UCSD-AML1 (cell line): ENCODE measurements at regions not wholly inside any gene's neighbourhood (a gene's known extent, or its start where the extent isn't known, plus 50 kb on each side); places are given as distances from the start of the nearest gene placed in this dataset.
A peak's percentile ranks its signal among the peaks of the same experiment; 100 is the strongest.
"Not testable (repeated sequence)": the region's sequence is repeated elsewhere in the genome, so short reads cannot be mapped to it uniquely, and the experiment has no call there.

ENCODE experiments used
- DNase-seq: peaks from one replicate; lab custom pipeline; 2025; ENCODE audit not compliant: unreplicated experiment; lab: John Stamatoyannopoulos, UW

DNA sequence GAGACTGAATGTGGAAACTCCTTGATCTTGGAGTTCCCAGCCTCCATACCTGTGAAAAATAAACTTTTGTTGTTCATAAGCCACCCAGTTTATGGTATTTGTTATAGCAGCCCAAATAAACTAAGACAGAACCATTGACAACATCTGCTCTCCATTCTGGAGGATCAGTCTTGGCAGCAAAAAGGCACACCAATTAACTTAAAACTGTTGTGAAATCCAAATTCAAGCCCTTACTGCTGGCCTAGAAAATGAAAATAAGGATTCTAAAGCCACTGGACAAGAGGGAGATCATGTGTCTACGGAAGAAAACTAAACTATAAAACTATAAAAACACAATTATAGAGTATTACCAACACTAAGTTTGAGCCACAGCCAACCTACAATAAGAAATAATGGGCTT lies 172.1 kb upstream of the RNPC3 start:
- no peak for DNase-seq

DNA sequence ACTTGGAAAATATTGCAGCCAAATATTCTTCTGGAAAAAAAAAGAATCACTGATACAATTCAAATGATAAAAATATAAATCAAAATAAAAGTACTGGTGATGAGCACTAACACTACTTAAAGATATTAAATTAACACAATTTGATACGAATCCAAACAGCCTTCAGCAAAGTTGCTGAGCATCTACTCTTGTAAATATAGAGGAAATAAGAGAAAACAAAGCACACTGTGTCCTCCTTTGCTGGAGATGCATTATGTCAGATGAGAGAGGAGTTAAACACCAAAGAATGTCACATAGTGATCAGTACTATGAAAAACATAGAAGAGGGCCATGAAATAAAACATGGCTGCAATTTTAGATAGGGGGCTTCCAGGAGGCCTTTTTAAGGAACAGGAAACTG lies 177.4 kb upstream of the RNPC3 start:
- DNase-seq: no peak

DNA sequence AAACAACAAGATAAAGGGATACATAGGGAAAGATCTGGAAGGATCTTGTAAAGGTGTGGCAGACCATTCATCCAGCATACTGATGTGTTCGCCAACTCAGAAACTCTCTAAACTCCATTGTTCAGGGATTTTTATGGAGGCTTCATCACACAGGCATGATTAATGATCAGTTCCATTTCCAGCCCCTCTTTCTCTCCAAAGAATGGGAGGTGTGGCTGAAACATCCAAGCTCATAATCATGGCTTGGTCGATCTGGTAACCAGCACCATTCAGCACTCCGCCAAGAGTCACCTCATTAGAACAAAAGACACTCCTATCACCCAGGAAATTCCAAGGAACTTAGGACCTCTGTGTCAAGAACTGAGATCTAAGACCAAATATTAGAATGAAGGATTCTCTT lies 180.6 kb upstream of the RNPC3 start:
- DNase-seq: no peak

DNA sequence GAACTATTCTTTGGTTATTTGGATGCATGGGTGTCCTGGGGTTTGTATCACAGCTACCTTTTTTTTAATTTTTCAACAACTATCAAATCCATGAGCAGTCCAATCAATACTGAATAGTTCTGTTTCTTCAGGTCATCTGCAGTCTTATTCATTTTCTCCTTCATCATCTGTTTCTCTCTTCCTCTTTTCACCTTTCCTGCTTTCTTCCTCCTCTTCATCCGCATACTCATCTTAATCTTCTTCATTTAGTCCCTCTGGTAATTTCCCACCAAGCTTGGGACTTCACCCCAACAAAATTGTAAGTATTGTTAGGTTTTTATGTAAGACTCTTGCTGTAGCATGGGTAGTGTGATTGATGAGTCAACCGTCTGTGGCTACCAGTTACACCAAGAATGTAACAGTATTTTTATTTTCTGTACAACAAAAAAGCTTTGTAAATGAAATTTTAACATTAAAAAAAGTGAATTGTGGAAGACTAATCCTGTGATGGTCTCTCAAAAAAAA lies 184.1 kb upstream of the RNPC3 start:
- no peak for DNase-seq

DNA sequence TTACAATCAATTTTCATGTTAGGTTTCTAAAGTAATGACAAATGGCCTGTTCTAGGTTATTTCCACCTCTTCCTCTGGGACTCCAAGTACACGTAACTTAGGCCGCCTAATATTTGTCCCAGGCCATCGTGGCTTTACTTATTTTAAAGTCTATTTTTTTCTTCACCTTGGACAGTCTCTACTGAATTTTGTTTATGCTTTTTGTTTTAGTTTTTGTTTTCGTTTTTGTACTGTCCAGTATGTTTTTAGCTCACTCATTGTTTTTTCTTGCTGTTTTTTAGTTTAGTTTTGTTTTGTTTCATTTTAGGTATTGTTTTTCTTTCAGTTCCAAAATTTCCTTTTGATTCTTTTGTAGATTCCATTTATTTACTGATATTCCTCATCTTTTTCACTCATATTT lies 187.7 kb upstream of the RNPC3 start:
- DNase-seq: no peak

DNA sequence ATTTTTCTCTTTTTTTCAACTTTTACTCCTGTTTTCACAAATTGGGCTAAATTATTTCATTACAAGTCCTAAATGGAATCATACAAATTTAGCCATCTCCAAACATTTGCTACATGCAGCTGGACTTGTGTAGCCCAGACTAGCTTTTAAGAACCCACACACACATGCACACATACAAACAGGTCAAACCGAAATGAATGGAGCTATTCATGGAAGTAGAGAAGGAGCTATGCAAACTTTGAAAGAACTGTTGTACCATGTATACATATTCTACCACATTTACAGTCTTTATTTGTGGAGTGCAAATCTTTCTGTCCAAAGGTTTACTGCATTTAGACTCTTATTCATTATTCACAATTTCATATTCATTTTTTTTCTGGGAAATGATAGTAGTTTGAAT lies 189.1 kb upstream of the RNPC3 start:
- DNase-seq: no peak

DNA sequence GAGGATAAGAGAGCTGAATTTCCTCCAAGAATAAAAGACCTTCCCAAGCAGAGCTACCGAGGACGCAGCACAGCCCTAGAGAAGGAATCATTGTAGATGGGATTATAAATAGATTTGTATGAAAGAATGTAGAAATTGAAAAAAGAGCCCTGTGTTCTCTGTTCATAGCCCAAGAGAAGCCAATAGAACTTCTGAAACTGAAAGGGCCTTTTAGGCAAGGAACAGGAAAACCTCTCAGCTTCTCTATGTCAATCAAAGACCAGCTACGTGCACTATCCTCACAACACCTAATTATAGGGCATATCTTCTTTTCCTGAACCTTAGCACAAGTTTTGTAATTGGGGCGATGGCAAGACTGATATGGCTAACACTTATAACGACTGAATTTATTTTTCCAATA lies 192.4 kb upstream of the RNPC3 start:
- DNase-seq: no peak

DNA sequence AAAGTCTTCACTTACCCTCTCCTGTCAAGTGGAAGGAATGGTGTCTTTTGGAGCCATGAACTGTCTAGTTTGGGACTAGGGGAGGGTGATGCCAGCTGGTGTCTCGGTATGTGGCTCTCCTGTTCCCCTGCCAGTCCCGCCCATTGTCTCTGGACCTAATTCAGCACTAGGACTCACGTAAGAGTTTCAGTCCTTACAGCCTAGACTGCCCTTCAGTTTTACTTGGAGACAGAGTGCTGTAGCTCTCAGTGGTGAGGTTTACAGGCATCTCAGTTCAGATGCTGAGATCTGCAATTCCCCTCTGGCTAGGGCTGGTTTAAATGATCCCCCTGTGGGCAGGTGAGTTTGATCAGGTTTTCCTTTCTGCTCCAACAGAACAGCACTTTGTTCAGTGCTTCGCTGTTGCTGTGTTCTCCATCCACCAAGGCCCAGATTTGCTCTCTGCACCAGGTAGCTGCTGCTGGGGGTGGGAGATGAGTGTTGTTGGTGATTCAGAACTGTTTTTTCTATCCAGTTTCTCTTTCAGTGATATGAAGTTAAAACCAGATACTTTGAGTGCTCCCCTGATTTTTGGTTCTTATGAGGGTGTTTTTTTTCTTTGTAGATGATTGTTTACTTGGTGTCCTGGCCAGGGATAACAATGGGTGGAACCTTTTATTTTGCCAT lies 198.3 kb upstream of the RNPC3 start:
- DNase-seq: peak; percentile 12

DNA sequence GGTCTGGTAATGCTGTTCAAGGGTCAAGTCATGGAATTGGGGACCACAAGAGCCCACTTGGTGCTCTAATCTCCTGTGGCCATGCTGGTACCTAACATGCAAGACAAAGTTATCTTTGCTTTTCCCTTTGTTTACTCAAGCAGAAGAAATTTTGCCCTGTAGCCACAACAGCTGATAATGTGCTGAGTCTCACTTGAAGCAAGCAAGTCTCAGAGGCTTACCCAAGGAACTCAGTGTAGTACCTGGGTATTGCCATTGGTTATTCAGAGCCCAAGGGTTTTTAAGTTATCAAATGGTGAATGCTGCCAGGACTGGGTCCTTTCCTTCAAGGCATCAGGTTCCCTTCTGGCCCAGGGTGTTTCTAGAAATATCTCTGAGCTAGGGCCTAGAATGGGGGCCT lies 198.9 kb upstream of the RNPC3 start:
- DNase-seq: no peak

DNA sequence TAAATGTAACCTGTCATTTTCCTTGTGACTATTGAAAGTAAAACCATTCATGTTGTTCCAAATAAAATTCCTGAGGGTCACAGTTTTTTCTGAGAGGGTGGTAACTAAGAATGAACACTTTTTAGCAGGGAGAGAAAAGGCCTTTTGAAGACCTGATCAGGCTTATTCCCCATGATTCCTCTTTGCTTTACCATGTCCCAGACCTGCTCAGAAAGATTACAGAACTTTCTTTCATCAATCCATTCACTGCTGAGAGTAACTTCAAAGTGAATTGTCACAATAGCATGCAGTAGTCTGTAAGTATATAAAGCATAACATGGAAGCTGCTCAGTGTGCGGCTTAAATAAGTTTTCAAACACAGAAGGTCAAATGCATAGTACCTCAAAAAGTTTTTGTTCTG lies 201.5 kb upstream of the COL11A1 start:
- no peak for DNase-seq

DNA sequence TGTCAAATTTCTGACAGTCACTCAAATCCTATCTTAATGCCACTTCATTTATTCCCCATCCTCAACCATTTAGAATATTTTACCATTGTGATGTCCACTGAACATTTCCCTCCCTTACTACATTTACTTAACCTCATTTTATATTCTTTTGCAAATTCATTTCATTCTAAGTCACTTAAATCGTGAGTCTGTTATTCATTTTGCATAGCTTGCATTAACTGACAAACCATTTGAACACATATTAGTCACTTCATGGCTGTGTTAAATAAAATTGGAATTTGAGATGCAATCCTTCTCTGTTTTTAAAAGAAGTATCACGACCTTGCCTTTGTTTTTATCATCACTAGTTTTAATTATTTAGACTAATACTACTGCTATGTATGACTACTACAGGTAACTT lies 199.4 kb upstream of the COL11A1 start:
- DNase-seq: no peak

DNA sequence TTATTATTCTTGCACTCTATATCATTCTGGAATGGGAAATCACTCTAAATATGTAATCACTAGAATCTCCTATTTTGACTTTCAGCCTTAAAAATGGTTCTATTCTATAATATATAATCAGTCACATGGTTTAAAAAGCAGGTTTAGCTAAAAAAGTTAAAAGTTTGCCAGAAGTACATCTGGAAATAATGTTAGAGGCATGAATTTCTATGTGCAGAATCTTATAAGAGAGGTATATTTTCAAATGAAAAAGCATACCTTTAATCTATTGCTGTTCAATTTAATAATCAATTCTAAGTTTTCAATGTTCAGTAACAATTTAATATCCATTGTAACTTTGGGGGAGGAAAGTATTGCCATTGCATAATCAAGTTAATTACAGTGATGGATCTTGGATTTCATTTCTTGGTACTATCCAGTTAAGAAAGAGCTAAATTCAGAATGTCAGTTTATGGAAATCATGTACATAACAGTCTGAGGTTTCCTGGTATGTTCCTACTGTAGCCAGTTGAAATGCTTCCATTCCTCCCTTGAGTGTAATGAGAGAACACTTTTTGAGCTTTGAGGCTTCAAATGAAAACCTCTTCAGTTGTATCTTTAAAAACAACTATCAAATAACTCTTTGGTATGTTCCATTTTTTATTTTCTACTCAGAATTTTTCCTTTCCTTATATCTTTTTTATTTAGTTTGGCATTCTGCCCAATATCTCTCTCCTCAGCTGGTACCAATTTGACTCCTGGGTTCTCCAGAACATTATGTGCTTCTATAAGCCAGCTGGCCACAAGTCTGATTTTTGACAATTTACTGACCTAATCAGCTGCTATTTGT lies 175.7 kb upstream of the COL11A1 start:
- no peak for DNase-seq

DNA sequence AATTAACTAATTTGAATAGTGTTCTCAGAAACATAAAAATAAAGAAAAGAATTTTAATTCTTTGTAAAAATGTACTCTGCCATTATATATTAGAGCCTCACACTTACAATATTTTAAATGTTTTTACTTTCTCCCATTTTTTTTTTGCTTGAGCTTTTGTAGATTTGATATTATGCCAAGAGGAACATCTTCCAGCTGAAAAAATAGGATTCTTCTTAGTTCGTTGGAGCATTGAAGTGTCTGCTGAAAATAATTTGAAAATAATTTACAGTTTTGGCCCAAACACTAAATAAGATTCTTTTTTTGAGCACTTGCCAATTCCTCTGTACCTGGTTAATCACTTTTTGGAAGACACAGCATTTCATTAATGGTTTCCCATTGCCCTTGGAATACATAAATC lies 175.0 kb upstream of the COL11A1 start:
- DNase-seq: no peak

DNA sequence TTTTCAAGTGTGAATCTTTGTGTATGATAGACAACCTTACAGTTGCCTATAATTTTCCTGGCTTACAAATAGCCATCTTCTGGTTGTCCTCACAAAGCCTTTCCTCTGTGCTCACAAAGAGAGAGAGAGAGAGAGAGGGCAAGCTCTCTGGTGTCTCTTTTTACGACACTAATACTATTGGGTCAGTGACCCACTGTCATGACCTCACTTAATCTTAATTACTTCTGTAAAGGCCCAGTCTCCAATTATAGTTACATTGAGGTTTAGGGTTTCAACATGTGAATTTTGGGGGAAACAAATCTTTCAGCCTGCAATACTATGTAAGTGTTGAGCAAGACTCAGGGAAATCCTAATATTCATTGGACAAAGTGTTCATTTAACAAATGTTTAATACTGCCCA lies 167.4 kb upstream of the COL11A1 start:
- no peak for DNase-seq

DNA sequence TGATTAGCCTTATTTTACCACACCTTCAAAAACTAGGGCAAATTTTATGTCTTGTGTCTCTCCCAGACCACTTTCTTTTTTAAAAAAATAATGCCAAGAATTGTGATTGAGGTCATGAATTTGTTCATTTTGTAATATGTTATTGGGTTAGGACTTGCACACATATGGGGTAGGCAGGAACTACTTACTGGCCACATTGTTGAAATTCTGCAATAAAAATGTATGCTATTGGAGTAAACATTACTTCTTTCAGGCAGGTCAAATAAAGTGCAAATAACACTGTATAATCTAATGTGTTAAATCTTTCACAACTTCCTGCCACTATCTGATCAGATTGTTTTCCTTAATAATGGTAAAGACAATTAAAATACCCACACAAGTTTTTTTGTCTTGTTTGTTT lies 166.6 kb upstream of the COL11A1 start:
- DNase-seq: no peak

DNA sequence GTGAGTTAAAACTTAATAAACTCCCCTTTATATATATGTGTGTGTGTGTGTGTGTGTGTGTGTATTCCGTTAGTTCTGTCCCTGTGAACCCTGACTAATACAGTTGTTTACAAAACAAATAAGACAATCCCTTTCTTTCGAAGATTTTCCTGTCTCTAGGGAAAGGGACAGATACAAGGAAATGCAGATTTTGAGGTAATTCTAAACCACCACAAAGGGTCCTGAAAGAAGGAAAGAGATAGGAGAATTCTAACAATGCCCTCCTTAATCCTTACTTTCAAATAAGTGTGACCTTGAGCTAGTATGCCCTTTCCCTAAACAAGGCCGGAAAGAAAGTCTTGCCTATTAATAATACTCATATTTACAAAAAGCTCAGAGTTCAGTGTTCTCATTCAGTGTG lies 164.8 kb upstream of the COL11A1 start:
- no peak for DNase-seq

DNA sequence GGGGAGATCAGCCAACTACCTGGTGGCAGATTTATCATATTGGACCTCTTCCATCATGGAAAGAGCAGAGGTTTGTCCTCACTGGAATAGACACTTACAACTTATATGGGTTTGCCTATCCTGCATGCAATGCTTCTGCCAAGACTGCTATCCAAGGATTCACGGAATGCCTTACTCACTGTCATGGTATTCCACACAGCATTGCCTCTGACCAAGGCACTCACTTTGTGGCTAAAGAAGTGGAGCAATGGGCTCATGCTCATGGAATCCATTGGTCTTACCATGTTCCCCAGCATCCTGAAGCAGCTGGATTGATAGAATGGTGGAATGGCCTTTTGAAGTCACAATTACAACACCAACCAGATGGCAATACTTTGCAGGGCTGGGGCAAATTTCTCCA lies 163.1 kb upstream of the COL11A1 start:
- not testable (repeated sequence) for DNase-seq

DNA sequence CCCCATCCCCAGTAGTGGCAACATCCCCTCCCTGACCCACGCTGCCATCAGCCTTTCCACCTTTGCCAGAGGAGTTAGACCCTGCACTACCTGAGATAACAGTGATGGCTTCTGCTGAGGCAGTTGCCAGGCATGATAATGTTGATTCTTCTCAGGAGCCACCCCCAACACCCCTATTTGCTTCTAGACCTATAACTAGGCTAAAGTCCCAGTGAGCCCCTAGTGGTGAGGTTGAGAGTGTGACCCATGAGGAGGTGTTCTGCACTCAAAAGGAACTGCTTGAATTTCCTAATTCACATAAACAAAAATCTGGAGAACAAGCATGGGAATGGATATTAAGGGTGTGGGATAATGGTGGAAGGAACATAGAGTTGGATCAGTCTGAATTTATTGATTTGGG lies 159.6 kb upstream of the COL11A1 start:
- no peak for DNase-seq

DNA sequence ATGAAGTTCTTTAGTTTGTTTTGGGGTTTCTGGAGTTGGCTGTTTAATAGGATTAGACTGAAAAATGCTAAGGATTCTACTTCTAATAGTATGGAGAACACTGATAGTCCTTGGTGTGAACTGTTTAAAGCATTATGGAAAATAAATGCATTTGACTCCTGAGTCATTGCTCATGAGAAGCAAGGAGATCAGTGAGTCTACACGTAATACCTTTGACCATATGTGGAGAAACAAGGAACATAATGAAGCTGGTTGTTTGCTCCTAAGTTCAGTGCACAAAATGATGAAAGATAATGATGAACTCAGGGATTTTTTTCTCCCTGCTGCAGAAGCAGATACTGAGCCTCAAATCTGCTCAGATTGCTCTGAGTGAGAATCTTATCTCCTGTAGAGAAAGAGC lies 158.9 kb upstream of the COL11A1 start:
- no peak for DNase-seq

DNA sequence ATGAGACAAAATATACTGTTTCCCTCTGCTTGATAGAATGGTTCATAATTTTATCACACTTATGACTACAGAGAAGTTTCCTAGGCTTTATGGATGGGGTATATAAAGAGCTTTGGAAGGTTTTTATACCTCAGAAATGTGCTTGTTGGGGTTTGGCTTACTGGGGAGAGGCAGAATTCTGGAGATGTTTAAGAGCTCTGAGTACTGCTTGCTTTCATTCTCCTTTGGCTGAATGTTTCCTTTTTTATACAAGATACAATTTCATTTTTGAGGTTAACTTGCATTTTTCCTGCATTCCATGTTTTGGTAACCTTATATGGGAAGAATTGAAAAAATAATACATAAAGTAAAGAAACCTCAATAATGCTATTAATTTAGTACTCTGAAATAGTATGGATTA lies 157.7 kb upstream of the COL11A1 start:
- no peak for DNase-seq

DNA sequence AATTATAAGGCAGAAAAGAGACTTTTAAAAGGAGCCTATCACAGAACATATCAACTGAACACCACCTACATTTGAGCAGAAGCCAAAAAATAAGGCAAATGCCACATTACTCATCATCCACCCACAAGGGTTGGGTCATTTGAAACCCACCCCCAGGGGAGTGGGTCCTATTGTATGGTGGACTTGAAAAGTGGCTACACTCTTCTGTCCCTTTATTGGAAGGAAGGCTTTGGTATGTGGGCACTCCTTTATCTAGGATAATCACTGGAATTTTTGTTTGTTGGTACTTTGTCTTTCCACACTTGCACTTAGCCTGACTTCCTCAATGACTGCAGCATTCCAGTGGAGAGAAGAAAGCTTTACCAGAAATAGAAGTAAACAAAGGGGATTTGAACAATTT lies 157.2 kb upstream of the COL11A1 start:
- no peak for DNase-seq

DNA sequence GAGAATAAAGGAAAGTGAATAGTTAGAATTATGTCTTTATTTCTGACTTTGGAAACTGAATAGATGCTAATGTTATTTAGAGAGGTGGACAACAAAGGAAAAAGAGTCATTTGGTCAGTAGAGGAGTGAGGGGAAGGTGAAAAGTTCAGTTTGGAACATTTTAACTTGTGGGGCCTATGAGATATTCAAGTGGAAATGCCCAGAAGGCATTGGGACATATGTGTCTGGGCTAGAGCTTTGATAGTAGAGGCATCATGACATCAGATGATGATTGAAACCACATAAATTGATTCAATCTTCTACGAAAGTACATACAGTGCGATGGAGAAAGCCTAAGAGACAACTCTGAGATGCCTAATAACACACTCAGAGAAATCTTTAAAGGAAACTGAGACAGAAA lies 151.7 kb upstream of the COL11A1 start:
- no peak for DNase-seq

DNA sequence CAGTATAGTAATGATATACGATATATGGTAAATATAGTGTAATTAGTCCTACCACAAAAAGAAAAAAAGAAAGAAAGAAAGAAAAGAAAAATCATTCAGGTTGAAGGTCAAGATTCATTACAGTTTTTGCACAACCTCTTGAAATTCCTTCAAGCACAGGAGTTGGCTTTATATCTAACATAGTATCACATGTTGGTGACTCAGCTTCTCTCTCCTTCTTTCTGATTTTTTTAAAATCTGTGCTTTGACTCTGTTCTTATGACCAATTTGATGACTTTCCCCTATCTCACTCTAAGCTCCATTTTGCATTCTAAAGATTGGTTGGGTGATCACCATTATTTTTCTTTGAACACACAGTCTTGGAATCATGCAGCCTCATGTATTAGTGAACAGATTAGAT lies 148.2 kb upstream of the COL11A1 start:
- no peak for DNase-seq
